UCSD-AML1 (cell line): ENCODE measurements at regions not wholly inside any gene's neighbourhood (a gene's known extent, or its start where the extent isn't known, plus 50 kb on each side); places are given as distances from the start of the nearest gene placed in this dataset.
"Not testable (repeated sequence)": the region's sequence is repeated elsewhere in the genome, so short reads cannot be mapped to it uniquely, and the experiment has no call there.

Source experiments
- DNase-seq: peaks from one replicate; lab custom pipeline; 2025; ENCODE audit not compliant: unreplicated experiment; lab: John Stamatoyannopoulos, UW

DNA sequence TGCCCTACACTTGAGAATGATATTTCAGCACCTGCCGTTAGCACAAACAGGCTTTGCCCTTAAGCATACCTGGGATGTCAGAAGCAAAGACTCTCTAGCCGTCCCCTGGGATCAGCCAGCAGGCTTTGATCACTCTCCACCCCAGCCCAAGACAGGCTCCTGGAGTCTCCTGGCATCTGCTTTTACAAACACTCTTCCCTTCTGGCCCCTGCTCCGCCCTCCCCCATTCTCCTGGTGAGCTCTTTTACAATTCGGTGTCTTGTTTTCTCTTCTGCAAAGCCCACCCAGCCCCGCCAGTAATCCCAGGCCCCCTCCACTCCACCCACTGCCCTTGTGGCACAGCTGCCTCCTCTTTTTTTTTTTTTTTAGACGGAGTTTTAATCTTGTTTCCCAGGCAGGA is 50.4 kb downstream of the KATNIP start:
- DNase-seq: no peak

DNA sequence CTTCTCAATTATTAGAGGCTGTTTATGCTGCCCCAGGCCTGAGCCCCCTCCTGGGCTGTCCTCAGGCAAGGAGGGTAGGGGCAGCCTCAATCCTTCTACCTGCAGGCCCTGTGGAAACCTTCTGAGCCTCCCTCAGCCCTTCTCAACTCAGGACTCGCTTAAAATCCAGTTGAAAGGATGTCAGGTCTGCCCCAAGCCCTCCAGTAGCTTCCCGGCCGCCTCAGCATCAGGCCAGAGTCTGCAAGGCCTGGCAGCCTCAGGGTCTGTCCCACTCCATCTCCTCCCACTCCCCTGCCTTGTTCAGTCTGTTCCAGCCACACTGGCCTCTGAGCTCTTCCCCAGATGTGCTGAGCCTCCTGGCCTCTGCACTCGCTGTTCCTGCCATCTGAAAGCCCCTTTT is 52.2 kb downstream of the KATNIP start:
- no peak for DNase-seq

DNA sequence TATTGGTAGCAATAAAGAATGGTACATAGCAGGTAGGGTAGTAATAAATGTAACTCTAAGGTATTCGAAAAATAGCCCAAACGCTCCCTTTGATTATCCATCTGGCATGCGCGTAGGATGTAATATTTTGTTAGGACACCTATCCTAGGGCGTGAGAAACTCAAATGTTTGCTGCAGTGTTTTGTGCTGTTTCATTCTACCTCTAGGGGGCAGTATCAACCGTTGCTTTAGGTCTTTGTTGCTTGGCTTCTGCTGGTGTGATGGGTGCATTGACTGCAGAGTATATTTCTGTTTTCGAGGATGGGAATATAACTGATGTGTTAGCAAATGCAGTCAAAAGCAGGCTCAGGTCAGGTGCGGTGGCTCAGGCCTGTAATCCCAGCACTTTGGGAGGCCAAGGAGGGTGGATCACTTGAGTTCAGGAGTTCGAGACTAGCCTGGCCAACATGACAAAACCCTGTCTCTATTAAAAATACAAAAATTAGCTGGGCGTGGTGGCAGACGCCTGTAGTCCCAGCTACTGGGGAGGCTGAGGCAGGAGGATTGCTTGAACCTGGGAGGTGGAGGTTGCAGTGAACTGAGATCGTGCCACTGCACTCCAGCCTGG is 55.7 kb downstream of the KATNIP start:
- not testable (repeated sequence) for DNase-seq

DNA sequence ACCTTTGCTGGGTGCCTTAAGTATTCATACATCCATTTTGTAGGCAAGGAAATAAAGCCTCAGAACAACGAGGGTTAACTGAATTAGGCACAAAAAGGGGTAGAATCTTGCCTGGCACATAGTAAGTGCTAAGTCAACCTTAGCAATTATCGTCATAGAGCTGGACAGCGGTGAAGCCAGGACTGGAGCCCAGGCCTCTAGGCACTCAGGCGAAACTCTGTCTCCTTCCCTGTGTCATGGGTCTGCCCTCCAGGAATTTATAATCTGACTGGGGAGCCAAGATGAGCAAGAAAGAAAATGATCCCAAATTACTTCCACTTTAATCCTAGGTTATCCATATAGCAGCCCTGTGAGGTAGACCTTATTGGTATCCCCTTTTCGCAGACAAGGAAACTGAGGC is 61.4 kb downstream of the KATNIP start:
- no peak for DNase-seq

DNA sequence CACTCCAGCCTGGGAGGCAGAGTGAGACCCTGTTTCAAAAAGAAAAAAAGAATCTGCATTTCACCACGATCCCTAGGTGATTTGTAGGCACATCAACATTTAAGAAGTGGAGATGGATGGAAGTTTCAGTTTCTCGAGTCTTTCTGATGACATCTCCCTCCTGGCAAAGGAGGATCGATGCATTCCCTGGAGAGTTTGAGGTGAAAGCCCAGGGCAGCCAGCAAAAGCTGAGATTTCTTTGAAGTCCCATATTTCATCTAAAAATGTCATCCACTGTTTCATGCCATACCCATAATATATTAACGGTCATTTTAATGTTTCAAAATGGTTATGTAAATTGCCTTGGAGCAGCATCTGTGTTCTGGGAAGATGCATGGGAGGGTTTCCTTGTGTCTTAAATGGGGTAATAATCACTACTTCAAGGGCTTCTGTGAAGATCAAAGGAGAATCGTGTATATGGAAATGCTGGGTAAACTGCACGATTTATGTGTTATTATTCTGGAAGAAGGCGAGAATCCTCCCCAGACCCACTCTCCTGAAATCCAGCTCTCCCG is 63.4 kb downstream of the KATNIP start:
- no peak for DNase-seq

DNA sequence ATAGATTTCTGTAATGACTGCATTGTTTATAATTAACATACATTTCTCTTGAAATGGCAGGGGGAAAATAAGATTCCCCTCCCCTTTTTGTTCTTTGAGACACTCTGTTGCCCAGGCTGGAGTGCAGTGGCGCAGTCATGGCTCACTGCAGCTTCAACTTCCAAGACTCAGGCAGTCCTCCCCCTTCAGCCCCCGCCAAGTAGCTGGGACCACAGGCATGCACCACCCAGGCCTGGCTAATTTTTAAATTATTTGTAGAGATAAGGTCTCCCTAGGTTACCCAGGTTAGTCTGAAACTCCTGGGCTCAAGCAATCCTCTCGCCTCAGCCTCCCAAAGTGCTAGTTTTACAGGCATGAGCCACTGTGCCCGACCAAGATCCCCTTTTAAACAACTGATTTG is 67.7 kb downstream of the KATNIP start:
- no peak for DNase-seq

DNA sequence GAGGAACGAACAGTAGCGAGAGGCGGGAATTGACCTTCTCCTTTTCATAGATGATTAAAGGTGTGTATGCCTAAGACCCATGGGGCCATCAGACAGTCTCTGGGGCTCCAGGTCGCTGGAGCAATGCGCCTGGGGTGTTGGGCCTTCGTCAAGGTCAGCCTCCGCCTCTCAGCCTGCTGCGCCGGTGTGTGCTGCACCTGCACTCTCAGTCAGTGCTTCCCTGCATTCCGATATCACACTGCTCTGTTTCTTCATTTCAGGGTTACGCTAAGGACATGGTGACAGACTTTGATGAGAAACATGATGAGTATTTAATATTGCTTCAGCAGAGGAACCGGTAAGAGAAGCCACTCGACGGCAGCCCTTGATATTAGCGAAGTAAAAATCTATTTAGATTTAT is 68.2 kb downstream of the KATNIP start:
- no peak for DNase-seq

DNA sequence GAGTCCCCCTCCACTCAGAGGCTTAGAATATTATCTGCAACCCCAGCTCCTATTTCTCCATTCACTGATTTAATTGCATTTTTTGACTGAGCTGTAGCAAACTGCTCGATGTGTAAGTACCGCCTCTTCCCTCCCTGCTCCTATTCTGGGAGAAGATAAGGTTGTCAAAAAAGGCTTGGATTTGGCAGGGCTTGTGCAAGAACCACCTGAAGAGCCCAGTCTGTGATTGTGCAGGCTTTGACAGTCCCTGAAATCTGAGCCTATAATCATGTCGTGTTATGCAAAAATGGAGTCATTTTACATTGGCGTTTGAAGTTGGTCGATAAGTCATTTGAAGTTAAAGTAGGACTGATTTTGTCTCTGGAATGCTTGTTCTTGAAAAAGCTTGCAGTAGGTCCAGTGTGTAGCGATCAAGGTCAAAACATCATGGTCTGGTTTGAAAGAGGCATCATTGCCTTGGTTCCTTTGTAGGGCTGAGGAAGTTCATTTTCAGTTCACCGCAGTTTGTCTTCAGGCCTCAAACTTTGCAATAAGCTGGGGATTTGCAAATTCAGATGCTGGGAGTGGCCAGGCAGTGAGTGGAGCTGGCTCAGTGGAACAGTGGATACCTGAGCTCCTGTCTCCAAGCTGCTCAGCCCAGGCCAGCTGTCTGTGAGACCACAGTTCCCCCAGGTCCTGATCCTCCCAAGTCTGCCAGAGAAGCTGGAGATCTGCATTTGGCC is 68.8 kb downstream of the KATNIP start:
- no peak for DNase-seq

DNA sequence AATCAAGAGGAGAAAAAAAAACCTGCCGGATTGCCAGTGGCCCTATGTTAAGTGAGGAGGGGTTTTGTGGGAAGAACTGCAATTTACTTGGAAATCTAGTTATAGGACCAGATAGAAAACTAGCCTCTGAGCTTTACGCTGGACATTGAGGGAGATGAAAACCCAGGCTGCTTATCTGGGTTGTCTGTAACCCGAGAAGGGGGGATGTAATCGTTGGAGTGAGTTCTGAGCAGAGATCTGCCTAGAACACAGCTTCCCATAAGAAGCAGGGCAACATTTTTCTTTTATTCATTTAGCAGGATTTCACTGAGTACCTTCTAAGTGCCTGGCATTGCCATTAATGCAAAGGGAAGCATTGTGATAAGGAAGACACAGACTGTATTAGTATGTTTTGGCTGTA is 70.6 kb downstream of the KATNIP start:
- DNase-seq: no peak

DNA sequence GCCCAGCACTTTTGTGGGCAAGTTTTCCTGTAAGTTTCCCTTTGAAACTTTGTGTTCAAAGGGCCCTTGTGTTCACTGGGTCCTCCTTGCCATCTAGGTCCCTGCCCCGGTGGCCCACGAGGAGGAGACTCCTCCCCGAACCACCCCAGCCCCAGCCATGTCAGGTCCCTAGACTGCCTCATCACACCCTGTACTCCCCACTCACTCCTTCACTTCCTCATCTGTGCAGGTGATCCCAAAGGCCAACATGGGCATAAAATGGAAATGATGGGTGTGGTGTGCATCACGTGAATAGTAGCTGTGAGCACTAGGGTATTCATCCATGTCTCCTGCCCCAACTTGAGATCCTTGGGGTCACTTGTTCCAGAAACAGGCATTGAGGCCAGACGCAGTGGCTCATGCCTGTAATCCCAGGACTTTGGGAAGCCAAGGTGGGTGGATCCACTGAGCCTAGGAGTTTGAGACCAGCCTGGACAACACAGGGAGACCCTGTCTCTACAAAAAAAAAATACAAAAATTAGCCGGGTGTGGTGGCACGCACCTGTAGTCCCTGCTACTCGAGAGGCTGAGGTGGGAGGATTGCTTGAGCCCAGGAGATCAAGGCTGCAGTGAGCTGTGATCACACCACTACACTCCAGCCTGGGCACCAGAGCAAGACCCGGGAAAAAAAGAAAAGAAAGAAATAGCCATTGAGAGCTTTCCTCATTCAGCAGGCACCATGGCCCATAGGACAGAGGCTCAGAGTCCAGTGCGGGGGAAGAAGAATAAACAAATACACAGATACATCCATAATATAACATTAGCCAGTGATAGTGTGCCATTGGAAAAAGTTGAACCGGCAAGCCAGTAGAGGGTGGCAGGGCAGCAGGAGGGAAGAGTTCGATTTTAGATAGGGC is 74.5 kb downstream of the KATNIP start:
- no peak for DNase-seq

DNA sequence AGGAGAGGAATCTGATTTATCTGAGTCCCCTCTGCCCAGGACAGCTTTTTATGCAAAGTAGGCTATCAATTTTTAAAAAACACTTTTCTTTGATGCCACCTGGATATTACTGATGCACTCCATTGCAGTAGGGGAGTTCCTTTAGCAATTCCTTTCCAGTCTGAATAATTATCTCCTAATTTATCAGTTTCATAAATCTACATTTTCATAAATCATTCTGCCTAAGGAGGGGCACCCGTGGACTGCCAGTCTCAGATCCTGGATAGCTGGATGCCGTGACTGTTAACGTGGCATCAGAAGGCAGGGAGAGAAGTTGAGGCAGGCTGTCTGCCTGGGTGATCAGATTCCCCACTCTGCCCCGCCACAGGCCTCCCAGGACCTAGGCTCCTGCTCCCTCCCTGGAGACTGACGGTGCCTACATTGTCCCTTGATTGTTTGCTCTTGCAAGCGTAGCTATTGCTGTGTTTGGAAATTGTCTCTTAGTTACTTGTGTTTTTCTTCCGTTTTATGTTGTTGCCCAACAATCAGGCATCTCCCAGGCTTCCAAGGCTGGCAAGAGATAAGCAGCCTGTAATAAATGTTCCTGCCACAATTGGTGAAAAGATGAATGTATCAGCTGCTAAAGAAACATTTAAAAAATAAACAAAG is 75.2 kb downstream of the KATNIP start:
- no peak for DNase-seq

DNA sequence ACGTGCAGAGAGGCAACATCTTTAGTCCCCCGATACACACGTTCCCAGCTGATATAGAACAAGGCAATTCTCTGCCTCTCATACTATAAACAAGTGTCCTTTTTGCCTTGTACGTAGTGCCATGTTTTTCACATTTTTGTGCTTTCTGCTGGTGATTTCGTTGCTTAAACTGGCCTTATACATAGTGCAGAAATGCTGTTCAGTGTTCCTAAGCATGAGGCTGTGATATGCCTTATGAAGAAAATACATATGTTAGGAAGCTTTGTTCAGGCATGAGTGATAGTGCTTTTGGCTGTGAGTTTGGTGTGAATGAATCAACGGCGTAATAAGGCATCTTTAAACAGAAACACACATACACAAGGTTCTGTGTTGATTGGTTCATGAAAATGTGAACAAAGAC is 77.2 kb downstream of the KATNIP start:
- no peak for DNase-seq

DNA sequence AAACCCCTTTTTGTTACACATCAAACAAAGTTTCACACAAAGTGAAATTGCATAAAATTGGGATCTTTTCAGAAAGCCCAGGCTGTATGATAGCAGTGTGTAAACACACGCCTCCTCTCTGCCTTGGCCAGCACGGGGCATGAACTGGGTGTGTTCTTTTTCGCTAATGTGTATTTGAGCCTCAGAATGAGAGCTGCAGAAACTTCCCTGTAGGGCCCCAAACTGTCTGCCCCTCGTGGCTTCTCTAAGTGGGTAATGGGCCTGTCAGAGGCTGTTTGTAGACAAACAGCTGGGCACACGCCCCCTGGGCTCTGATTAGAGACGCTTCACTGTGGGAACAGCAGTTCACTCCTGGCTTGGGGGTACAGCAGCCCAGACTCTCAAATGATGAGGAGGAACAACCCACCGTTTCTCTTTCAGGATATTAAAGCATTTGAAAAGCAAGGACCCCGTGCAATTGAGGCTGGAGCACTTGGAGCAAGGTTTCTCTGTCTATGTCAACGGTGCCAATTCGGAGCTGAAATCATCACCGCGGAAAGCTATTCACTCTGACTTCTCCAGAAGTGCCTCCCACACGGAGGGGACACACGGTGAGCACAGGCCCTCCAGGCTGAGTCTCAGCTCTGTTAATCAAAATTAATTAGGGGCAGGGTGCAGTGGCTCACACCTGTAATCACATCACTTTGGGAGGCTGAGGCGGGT is 78.4 kb downstream of the KATNIP start:
- no peak for DNase-seq

DNA sequence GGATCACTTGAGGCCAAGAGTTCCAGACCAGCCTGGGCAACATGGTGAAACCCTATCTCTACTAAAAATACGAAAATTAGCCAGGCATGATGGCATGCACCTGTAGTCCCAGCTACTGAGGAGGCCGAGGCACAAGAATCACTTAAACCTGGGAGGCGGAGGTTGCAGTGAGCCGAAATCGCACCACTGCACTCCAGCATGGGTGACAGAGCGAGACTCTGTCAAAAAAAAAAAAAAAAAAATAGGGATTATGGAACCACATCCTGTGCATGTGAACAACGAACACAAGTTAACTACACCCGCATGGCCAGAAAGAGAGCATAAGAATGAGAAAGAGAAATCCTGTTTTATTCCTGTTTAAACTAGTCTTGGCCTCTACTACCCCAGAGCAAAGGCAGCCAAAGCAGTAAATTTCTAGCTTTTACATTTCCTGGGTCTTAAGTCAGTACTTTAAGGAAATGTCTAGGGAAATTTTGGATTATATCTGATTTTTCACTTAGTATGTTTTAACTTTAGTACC is 79.1 kb downstream of the KATNIP start:
- not testable (repeated sequence) for DNase-seq

DNA sequence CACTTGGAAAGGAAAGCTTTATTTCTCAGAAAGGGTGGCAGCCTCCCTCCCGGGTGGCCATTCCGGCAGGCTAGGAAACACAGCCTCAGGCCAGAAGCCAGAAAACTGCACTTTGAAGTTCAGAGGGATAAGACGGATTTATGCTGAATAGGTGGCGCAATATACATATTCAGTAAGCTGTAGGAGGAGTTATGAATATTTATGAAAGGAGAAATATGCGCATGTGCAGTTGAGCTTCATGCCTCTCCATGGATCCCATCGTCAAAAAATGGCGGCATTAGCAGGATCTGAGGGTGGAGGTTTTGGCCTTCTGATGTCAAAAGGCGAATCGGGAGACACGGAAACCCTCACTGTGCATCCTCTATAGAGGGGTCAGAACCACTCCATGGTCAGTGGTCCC is 82.3 kb downstream of the KATNIP start:
- DNase-seq: no peak

DNA sequence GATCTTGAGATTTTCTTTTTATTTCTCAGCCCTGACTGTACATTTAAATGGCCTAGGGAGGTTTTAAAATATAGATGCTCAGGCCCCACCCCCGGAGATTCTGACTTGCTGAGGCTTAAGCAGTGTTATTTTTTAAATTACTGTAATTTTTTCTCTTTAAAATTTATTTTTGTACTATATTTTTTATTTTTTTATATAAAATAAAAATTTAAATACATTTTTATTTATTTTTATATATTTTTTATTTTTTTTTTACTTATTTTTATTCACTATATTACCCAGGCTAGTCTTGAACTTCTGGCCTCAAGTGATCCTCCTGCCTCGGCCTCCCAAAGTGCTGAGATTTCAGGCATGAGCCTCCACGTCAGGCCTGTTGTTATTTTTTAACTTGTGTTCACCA is 83.3 kb downstream of the KATNIP start:
- DNase-seq: no peak

DNA sequence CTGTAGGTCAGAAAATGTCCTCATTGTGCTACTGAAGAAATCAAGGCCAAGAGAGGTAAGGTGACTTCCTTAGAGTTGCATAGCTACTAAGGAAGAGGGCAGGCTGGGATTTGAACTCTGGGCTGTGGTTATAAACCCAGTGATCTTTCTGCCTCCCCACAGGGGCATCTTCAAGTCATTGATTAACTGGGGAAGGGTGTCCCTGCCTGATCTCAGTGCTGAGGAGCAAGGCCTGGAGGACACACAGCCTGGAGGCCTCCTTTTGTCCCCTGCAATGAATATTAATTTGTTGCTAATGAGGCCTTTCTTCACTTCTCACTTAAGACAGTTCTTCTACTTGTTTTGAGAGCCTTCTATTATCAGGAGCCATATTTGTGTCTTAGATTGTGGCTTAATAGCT is 83.8 kb downstream of the KATNIP start:
- no peak for DNase-seq

DNA sequence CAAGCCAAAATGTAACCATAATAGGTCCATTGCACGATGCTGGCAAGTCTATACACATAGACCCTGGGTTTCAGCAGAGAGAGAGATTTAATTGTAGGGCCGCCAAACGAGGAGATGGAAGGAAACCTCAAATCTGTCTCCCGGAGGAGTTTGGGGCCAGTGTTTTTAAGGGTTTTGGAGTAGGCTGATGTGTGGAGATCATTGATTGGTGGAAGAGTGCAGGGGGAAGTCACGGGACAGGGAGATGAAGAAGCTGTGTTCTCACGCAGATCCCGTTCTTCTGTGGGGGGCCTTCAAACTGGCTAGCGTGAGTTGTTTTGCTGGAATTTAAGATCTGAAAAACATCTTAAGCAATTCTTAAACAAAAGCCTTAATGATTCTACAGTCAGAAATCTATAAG is 84.8 kb downstream of the KATNIP start:
- DNase-seq: no peak

DNA sequence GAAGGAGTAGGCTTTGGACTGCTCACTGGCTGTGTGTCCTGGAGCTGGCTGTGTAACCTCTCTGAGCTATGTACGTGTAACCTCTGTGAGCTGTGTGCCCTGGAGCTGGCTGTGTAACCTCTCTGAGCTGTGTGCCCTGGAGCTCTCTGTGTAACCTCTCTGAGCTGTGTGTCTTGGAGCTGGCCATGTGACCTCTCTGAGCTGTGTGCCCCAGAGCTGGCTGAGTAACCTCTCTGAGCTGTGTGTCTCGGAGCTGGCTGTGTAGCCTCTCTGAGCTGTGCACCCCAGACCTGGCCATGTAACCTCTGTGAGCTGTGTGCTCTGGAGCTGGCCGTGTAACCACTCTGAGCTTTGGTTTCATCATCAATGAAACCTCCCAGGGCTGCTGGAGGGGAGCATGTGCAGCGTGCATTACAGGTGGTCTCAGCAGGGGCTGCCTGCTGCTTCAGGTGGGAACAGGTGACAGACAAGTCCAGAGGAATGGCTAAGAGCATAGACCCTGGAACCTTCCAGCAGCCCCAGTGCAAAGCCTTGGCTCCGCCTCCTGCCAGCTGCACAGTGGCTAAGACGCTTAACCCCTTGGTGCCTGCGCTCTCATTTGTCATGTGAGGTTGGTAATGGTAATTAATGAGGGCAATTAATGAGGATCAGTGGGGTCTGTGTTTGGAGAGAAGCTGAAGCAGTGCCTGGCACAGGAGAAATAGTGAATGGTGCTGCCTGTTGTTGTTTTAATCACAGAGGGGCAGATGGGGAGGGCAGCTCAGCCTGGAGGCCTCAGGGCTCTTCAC is 86.7 kb downstream of the KATNIP start:
- no peak for DNase-seq
